OCI-LY3 (cell line): ENCODE measurements at regions not wholly inside any gene's neighbourhood (a gene's known extent, or its start where the extent isn't known, plus 50 kb on each side); places are given as distances from the start of the nearest gene placed in this dataset.

ENCODE experiments used
- H2AFZ ChIP-seq: fragments of 200-600, 300-600 bp; shearing (Covaris generic); 2 replicates; pipeline ENCODE4 v1.6.0; 2014; ENCODE audit warnings: antibody characterized with exemption, low read depth, low read length
- H3K27ac ChIP-seq: fragments of 200-600, 300-600 bp; sonication (generic); 2 replicates; pipeline ENCODE4 v1.5.1; 2014; ENCODE audit warnings: mild to moderate bottlenecking, low read length, moderate library complexity, mixed read lengths
- H3K27me3 ChIP-seq: fragments of 200-600, 300-600 bp; sonication (generic); 2 replicates; pipeline ENCODE4 v1.6.1; 2014; ENCODE audit warnings: low read depth, low read length, mixed read lengths
- H3K36me3 ChIP-seq: fragments of 200-600, 300-600 bp; sonication (generic); replicated peaks from 2 replicates; pipeline ENCODE3; 2014; ENCODE audit warnings: low read depth, low read length, mixed read lengths
- H3K4me1 ChIP-seq: fragments of 300-600, 200-600 bp; sonication (generic); 2 replicates; pipeline ENCODE4 v1.6.1; 2014; ENCODE audit warnings: low read length, mixed read lengths
- H3K4me2 ChIP-seq: fragments of 200-600, 300-600 bp; sonication (generic); 2 replicates; pipeline ENCODE4 v1.6.1; 2014; ENCODE audit warnings: low read length, mixed read lengths
- H3K4me3 ChIP-seq: fragments of 300-600, 200-600 bp; sonication (generic); 2 replicates; pipeline ENCODE4 v1.5.1; 2014; ENCODE audit warnings: antibody characterized with exemption, mild to moderate bottlenecking, low read length, moderate library complexity
- H3K79me2 ChIP-seq: fragments of 300-600, 200-600 bp; shearing (Covaris generic); 2 replicates; pipeline ENCODE4 v1.6.1; 2014; ENCODE audit warnings: mild to moderate bottlenecking, low read length, mixed read lengths
- H3K9ac ChIP-seq: fragments of 300-600, 200-600 bp; shearing (Covaris generic); 2 replicates; pipeline ENCODE4 v1.6.0; 2014; ENCODE audit warnings: mild to moderate bottlenecking, low read length, moderate library complexity
- H3K9me3 ChIP-seq: fragments of 200-600, 300-600 bp; shearing (Covaris generic); 2 replicates; pipeline ENCODE4 v1.6.1; 2014; ENCODE audit warnings: low read length, mixed read lengths; ENCODE audit not compliant: insufficient read depth
- H4K20me1 ChIP-seq: fragments of 200-600, 300-600 bp; sonication (generic); 2 replicates; pipeline ENCODE4 v1.6.1; 2016; ENCODE audit warnings: low read length, mixed read lengths; ENCODE audit not compliant: insufficient read depth
- EZH2phosphoT487 ChIP-seq: fragments of 200-600 bp; shearing (Covaris generic); IDR thresholded peaks from 2 replicates; pipeline ENCODE4 v1.6.1; 2018; ENCODE audit warnings: antibody characterized with exemption, mixed run types, low read depth
- TF ChIP-seq, protein P1 (sequence below): fragments of 200-600, 300-600 bp; sonication (generic); IDR thresholded peaks from 2 replicates; pipeline ENCODE4 v1.5.1; 2014; ENCODE audit warnings: antibody characterized with exemption, low read length, low read depth

DNA sequence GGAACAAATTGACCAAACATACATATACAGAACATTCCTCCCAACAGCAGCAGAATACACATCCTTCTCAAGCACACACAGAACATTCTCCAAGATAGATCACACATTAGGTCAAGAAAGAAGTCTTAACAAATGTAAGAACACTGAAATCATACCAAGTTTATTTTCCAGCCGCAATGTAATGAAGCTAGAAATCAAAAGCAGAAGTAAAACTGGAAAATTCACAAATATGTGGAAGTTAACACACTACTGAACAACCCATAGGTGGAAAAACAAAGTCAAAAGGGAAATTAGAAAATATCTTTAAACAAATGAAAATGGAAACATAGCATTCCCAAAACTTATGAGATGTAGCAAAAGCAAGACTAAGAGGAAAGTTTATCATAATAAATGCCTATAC lies 692.6 kb downstream of the DIAPH3 start:
- Histone ChIP-seq H3K27me3 (no peaks in the 10 kb centered on the region), H3K9ac (no peak overlapping the region), H3K4me1 (no peaks in the 10 kb centered on the region), H3K4me2 (no peak overlapping the region), H3K79me2 (no peaks in the 10 kb centered on the region), H3K27ac (no peak overlapping the region), H4K20me1 (no peaks in the 10 kb centered on the region), H2AFZ (no peak overlapping the region), H3K36me3 (no peaks in the 10 kb centered on the region), H3K4me3 (no peak overlapping the region), H3K9me3 (no peaks in the 10 kb centered on the region)
- TF ChIP-seq EZH2phosphoT487 = no peak
- TF ChIP-seq, protein P1, sequence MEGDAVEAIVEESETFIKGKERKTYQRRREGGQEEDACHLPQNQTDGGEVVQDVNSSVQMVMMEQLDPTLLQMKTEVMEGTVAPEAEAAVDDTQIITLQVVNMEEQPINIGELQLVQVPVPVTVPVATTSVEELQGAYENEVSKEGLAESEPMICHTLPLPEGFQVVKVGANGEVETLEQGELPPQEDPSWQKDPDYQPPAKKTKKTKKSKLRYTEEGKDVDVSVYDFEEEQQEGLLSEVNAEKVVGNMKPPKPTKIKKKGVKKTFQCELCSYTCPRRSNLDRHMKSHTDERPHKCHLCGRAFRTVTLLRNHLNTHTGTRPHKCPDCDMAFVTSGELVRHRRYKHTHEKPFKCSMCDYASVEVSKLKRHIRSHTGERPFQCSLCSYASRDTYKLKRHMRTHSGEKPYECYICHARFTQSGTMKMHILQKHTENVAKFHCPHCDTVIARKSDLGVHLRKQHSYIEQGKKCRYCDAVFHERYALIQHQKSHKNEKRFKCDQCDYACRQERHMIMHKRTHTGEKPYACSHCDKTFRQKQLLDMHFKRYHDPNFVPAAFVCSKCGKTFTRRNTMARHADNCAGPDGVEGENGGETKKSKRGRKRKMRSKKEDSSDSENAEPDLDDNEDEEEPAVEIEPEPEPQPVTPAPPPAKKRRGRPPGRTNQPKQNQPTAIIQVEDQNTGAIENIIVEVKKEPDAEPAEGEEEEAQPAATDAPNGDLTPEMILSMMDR = no peak

DNA sequence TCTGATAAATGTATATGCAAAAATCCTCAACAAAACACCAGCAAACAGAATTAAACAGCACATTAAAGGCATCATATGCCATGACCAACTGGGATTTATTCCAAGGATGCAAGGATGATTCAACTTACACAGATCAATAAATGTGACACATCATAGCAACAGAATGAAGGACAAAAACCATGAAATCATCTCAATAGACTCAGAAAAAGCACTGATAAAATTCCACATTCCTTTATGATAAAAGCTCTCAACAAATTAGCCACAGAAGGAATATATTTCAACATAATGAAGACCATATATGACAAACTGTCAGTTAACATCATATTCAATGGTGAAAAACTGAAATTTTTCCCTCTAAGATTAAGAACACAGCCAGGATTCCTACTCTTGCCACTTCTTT lies 691.6 kb downstream of the DIAPH3 start:
- Histone ChIP-seq H3K4me2 (no peak overlapping the region), H3K4me1 (no peaks in the 10 kb centered on the region), H3K79me2 (no peaks in the 10 kb centered on the region), H3K36me3 (no peaks in the 10 kb centered on the region), H3K9me3 (no peaks in the 10 kb centered on the region), H4K20me1 (no peaks in the 10 kb centered on the region), H3K9ac (no peak overlapping the region), H2AFZ (no peak overlapping the region), H3K27me3 (no peaks in the 10 kb centered on the region), H3K27ac (no peak overlapping the region), H3K4me3 (no peak overlapping the region)
- TF ChIP-seq, protein P1 = no peak
- TF ChIP-seq EZH2phosphoT487 = no peak

DNA sequence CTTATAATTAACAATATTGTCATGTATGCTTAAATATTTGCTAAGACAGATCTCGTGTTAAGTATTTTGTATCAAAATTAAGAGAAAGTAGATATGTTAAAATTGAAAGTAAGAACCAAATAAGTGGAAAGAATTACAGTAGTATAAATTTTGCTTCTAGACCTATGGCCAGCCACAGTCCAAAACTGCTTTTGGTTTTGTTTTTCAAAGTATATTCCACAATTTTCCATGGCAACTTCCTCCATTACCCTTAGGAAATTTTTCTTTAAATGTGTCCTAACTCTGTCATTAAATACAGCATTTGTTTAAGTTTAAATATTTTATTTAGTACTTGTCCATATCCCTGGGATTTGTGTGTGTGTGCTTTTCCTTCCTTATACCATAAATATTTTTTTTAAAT lies 689.0 kb downstream of the DIAPH3 start:
- Histone ChIP-seq H3K4me3 (no peak overlapping the region), H3K9ac (no peak overlapping the region), H4K20me1 (no peaks in the 10 kb centered on the region), H3K79me2 (no peaks in the 10 kb centered on the region), H3K9me3 (no peaks in the 10 kb centered on the region), H3K27me3 (no peaks in the 10 kb centered on the region), H3K4me2 (no peak overlapping the region), H3K27ac (no peak overlapping the region), H3K4me1 (no peaks in the 10 kb centered on the region), H2AFZ (no peak overlapping the region), H3K36me3 (no peaks in the 10 kb centered on the region)
- TF ChIP-seq, protein P1 = no peak
- no peak for TF ChIP-seq EZH2phosphoT487

DNA sequence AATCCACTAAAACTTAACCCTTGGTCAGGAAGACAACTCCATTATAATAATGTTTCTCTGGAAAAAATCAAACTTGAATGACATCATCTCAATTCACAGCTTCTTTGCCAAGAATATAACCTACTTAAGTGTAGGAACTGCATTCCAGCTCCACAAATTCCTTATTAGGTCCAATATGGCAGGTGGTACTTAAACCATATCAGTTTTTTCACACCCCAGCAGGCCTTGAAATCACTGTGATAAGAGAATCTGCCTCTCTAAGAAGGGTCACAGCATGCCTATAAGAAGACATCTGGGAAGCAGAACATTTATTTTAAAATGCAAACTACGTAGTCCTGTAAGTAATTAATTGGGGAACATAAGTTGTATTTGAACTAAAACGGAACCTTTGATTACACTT lies 687.8 kb downstream of the DIAPH3 start:
- Histone ChIP-seq H3K9ac (no peak overlapping the region), H3K36me3 (no peaks in the 10 kb centered on the region), H3K4me1 (no peaks in the 10 kb centered on the region), H2AFZ (no peak overlapping the region), H3K27ac (no peak overlapping the region), H3K79me2 (no peaks in the 10 kb centered on the region), H3K4me2 (no peak overlapping the region), H3K27me3 (no peaks in the 10 kb centered on the region), H4K20me1 (no peaks in the 10 kb centered on the region), H3K9me3 (no peaks in the 10 kb centered on the region), H3K4me3 (no peak overlapping the region)
- TF ChIP-seq EZH2phosphoT487 = no peak
- TF ChIP-seq, protein P1 = no peak
